Tongue (tissue), 1 donor: ENCODE measurements at regions not wholly inside any gene's neighbourhood (a gene's known extent, or its start where the extent isn't known, plus 50 kb on each side); places are given as distances from the start of the nearest gene placed in this dataset.
"Not testable (repeated sequence)": the region's sequence is repeated elsewhere in the genome, so short reads cannot be mapped to it uniquely, and the experiment has no call there.

Experiments
- DNase-seq: peaks from one replicate; pipeline ENCODE4 v3.0.0-alpha.2; 2015

DNA sequence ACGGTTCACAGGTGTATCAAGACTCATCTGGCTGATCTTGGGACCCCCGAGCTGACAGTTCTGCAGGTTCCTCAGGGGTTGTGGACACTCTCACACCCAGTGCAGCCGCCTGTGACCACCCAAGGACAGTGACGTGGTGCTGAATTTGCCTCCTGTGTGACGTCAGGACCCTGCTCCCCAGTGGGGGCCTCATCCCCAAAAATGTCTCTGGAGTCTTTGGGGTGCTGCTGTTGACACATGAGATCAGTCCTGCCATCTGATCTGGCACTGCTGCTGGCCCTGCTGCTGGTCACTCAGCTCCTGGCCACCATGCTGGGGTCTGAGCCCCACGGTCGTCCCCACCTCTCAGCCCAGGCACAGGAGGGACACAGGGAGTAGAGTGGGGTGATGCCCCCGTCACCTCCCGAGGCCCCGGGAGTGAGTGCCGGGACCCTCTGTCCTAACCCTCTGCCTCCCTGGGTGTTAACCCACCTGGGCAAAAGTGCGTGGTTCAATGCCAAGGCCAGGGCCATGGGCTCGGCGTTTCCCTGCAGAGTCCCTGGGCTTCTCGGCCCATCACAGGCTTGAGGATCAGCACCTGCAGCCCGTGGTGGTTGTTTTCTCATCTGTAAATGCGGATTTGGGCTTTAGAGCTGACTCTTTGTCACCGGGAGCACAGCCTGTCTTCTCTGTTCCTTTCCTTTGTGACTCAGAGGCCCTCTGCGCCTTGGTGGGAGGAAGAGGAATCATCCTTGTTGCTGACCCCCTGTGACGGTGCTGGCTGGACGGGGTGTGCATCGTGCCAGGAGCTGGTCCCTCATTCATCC is 366.0 kb upstream of the SFSWAP start:
- DNase-seq: not testable (repeated sequence)

DNA sequence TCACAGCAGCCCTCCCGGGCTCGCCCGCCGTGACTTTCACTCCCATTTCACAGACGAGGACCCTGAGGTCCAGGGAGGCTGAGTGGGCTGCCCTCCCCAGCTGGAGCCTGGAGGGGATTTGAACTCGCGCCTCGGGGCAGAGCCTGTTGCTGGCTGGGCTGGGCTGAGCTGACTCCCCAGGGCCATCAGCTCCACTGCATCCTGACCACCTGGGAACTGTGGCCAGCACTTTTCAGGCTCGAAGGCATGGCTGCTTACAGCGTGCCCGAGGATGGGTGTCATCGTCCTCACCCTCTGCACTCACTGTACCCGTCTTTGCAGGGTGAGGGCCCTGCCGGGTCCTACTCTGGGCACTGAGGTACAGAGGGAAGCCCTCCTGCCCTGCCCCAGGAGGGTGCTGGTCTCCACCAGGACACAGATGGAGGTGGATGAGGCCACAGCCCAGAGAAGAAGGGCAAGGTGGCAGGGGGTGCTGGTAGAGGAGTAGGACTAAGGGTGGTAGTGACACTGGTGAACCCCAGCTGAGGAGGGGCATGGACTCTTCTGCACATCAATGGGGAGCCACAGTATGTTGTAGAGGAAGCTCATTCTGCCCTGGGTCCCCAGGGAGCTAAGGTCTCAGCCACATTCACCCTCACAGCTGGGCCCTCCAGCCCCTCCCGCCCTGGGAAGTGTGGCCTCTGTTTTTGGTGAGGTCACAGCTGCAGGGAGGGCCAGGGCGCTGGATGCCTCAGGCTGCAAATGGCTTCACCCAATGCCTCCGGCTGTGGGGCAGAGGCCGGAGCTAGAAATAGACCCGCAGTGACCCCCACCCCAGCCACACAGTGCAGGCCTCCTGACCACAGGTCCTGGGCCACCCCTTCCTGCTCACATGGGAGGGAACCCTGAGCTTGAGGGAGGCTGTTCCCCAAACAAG is 365.1 kb upstream of the SFSWAP start:
- peak; percentile 13 for DNase-seq

DNA sequence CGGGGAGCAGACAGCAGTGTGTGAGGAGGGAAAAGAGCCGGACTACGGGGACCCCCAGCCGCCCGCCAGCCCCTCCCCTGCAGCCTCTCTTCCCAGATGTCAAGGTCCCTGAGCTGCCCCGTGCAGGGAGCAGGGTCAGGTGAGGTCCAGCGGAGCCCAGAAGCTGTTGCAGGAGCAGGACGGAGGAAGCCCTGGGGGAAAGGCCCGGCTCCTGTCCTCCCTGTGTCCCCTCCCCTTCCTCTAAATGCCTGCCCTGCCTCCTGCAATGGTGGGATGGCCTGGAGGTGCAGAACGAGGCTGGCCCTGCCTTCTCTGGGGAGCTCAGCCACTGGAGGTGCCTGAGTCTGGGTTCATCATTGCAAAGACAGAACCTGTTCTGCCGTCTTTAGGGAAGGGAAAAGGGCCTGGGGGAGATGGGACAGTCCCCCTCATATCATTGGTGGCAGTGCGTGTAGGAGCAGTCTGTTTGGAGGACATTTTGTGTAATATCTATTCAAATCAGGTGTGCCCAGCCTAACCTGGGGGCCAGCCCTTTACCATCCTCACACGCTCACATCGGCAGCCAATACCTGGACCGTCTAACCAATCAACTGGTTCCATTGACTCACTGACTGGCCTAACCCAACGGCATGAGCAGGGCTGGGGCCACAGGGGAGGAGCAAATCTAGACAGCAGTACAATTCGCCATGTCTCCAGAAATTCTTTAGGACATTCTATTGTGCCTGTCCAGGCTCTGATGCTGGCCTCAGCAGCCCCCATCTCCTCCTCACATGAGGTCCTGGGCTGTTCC is 364.1 kb upstream of the SFSWAP start:
- DNase-seq: no peak

DNA sequence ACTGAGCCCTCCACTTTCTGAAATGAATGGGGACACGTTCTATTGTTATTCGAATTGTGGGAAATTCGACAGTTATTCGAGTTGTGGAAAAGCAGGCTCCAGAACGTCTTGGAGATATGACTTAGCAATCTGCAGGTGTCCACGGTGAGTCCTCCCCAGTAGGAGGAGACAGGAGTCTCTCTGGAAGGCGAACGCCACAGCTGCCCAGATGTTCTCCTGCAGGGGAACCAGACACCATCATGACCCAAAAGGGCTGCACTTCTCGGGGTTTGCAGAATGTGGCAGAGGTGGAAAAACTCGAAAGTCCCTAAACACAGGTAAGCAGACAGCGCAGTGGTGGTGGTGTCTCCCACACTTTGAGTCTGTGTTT is 363.6 kb upstream of the SFSWAP start:
- DNase-seq: no peak

DNA sequence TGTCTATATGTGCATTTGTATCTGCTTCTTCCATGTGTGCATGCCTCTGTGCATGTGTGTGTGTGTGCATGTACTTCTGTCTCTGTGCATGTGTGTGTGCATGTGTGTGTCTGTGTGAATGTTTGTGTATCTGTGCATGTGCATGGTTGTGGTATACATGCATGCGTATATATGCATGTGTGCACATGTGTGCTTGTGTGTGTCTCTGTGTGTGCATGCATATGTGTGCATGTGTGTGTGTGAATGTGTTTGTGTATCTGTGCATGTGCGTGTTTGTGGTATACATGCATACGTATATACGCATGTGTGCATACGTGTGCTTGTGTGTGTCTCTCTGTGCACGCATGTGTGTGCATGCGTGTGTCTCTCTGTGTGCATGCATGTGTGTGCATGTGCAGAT is 363.2 kb upstream of the SFSWAP start:
- no peak for DNase-seq

DNA sequence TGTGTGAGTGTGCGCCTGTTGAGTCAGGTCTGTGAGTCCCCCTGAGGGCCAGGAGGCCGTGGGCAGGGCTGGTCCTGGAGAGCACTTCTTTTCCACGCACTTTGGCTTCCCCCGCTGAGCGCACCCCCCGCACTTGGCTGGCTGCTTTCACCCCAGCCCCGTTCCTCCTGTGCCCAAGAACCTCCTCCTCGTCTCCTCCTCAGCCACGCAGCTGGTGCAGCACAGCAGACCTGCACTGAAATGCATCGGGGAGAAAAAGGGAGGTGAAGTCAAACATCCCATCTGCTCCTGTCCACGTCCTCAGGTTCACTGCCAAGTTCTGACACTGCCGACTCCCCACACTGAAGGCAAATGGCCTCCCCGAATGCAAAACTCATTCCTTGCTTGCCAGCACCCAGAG is 362.7 kb upstream of the SFSWAP start:
- no peak for DNase-seq

GRCh38 chr12:131348646-131349045 is 362.2 kb upstream of the SFSWAP start:
- DNase-seq: peak; percentile 43

GRCh38 chr12:131349397-131350127 is 361.3 kb upstream of the SFSWAP start:
- DNase-seq: peak; percentile 14

DNA sequence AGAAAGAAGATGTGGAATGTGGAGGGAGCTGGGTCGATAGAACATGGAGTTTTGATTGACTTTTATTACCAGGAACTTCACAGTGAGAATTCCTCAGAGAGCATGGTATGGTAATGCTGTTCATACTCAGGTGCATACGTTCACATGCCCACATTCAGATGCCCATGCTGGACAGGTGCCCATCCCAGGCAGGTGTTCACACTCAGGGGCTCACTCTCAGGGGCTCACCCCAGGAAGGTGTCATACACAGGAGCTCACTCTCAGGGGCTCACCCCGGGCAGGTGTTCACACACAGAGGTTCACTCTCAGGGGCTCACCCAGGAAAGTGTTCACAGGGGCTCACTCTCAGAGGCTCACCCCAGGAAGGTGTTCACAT is 360.0 kb upstream of the SFSWAP start:
- DNase-seq: no peak

GRCh38 chr12:131351319-131352028 is 359.4 kb upstream of the SFSWAP start:
- no peak for DNase-seq

- no peak for DNase-seq
Measured at GRCh38 chr12:131352296-131352900, 358.5 kb upstream of the SFSWAP start.

- no peak for DNase-seq
Measured at GRCh38 chr12:131353376-131353775, 357.5 kb upstream of the SFSWAP start.

GRCh38 chr12:131353826-131354225 is 357.1 kb upstream of the SFSWAP start:
- DNase-seq: no peak

- DNase-seq: no peak
Measured at GRCh38 chr12:131355361-131356245, 355.3 kb upstream of the SFSWAP start.

GRCh38 chr12:131356485-131357184 is 354.3 kb upstream of the SFSWAP start:
- no peak for DNase-seq

DNA sequence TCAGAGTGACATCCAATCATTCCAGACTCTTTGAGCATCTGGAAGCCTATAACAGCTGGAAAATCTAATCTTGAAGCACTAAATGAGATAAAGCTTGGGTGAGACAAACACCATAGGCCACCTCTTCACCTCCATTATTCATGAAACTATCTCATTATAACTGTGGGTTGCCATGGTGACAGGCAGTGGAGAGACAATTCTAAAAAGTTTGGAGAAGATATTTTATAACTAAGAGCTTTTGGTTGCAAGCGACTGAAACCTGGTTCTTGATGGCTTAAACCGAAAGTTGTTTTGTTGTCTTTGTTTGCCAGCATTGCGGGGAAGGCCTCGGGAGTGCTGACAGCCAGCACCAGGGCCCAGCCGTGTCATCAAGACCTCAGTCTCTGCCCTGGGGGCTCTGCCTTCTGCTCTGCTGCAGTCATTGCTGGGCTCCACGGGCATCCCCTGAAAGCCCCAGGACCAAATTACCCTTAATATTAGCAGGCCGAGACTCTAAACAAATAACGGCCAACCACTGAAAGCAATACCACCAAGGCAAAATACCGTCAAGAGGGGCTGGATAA is 353.6 kb upstream of the SFSWAP start:
- DNase-seq: no peak

DNA sequence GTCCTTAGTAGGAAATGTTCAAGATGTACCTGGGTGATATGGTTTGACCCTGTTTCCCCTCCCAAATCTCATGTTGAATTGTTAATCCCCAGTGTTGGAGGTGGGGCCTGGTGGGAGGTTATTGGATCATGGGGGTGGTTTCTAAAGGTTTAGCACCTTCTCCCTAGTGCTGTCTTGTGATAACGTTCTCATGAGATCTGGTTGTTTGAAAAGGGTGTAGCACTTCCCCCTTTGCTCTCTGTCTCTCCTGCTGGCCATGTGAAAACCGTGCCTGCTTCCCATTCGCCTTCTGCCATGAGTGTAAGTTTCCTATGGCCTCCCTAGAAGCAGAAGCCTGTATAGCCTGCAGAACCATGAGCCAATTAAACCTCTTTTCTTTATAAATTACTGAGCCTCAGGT is 353.0 kb upstream of the SFSWAP start:
- no peak for DNase-seq

- no peak for DNase-seq
Measured at GRCh38 chr12:131362291-131363211, 348.3 kb upstream of the SFSWAP start.
